ENCODE measurements at regions not wholly inside any gene's neighbourhood (a gene's known extent, or its start where the extent isn't known, plus 50 kb on each side); places are given as distances from the start of the nearest gene placed in this dataset.

DNA sequence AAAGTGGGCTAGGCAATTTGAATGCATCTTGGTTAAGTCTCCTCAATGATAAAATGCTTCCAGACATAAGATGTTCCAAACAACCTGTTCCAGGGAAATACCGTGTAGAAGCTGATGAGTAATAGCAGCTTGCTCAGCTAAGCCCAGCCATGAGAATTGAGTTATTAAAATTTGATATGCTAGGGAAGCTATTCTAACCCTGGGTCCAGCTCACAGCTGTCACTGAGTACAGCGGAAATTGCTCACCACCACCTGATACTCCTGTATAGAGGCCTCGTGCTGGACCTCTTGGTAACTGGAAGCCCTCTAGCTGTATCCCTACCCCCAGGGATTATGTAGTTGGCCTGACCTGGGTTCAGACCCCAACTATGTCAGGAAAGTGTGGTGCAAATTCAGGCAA is 521.3 kb upstream of the TRPC7 start:
- TF ChIP-seq, protein P1, sequence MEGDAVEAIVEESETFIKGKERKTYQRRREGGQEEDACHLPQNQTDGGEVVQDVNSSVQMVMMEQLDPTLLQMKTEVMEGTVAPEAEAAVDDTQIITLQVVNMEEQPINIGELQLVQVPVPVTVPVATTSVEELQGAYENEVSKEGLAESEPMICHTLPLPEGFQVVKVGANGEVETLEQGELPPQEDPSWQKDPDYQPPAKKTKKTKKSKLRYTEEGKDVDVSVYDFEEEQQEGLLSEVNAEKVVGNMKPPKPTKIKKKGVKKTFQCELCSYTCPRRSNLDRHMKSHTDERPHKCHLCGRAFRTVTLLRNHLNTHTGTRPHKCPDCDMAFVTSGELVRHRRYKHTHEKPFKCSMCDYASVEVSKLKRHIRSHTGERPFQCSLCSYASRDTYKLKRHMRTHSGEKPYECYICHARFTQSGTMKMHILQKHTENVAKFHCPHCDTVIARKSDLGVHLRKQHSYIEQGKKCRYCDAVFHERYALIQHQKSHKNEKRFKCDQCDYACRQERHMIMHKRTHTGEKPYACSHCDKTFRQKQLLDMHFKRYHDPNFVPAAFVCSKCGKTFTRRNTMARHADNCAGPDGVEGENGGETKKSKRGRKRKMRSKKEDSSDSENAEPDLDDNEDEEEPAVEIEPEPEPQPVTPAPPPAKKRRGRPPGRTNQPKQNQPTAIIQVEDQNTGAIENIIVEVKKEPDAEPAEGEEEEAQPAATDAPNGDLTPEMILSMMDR (conservative IDR thresholded peaks at IDR 0.05 in 1 of 2, IDR thresholded peaks at IDR 0.05 in 1 of 2; ENCODE audit: low read depth in 1 of 2, low read length in 2 of 2) = no peak
- TF ChIP-seq EZH2 (IDR thresholded peaks at IDR 0.05; ENCODE audit: low read length, missing control alignments) = no peak
